ENCODE measurements at regions not wholly inside any gene's neighbourhood (a gene's known extent, or its start where the extent isn't known, plus 50 kb on each side); places are given as distances from the start of the nearest gene placed in this dataset.

DNA sequence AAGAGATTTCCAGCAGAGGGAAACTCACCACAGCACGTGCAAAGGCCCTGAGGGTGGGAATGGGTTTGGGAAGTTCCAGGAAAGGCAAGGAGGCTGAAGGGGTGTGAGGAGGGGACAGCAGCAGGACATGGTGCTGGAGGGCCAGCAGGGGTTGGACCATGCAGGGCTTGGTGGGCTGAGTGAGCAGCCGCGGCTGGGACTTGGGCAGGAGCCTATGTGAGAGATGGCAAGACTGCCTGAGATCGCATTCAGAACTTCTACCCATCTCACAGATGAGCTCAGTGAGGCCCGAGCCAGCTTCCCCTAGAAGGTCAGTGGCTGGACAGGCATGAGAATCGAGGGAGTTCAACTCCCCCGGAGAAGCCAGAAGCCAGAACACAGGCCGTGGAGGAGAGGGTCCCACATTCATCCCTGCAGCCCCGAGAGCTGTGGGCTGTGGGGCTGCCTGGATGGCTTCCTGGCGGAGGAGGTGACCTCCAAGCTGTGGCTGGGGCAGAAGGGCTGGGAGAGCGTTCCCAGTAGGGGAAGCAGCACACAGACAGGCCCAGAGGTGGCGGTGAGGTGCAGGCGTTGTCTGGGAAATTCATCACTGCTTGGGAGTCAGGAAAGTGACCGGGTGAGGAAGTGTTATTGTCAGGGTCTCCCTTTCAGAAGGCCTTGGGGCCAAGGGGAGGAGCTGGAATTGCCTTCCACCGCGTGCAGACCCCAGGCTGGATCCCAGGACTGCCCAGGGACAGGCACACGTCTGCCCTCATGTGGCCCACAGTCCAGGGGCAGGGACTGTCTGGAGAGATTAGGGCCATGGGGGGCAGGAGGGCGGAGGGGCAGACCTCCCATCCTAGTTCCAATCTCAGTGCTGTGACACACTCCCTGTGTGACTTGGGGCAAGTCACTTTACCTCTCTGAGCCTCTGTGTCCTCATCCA is 103.8 kb downstream of the CEBPB start (continued):
- TF ChIP-seq, protein P1, sequence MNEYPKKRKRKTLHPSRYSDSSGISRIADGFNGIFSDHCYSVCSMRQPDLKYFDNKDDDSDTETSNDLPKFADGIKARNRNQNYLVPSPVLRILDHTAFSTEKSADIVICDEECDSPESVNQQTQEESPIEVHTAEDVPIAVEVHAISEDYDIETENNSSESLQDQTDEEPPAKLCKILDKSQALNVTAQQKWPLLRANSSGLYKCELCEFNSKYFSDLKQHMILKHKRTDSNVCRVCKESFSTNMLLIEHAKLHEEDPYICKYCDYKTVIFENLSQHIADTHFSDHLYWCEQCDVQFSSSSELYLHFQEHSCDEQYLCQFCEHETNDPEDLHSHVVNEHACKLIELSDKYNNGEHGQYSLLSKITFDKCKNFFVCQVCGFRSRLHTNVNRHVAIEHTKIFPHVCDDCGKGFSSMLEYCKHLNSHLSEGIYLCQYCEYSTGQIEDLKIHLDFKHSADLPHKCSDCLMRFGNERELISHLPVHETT (CRISPR knock-in tag; conservative IDR thresholded peaks at IDR 0.05 in 1 of 2, IDR thresholded peaks at IDR 0.05 in 1 of 2): no peak
- no peak for TF ChIP-seq GABPB2 (CRISPR knock-in tag; conservative IDR thresholded peaks at IDR 0.05)
- TF ChIP-seq KDM2B (CRISPR knock-in tag; IDR thresholded peaks at IDR 0.05): no peak
- TF ChIP-seq, protein P2, sequence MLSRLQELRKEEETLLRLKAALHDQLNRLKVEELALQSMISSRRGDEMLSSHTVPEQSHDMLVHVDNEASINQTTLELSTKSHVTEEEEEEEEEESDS (CRISPR knock-in tag; IDR thresholded peaks at IDR 0.05): no peak
- 0 out of 2 replicates have a peak, but pooled peaks have one; percentile 21 for TF ChIP-seq XRCC5 (IDR thresholded peaks at IDR 0.05; ENCODE audit: low read depth, low read length)
- TF ChIP-seq, protein P3, sequence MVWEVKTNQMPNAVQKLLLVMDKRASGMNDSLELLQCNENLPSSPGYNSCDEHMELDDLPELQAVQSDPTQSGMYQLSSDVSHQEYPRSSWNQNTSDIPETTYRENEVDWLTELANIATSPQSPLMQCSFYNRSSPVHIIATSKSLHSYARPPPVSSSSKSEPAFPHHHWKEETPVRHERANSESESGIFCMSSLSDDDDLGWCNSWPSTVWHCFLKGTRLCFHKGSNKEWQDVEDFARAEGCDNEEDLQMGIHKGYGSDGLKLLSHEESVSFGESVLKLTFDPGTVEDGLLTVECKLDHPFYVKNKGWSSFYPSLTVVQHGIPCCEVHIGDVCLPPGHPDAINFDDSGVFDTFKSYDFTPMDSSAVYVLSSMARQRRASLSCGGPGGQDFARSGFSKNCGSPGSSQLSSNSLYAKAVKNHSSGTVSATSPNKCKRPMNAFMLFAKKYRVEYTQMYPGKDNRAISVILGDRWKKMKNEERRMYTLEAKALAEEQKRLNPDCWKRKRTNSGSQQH (CRISPR knock-in tag; IDR thresholded peaks at IDR 0.05): no peak
- TF ChIP-seq ESRRA (IDR thresholded peaks at IDR 0.05; ENCODE audit: borderline replicate concordance, low read depth): peak; percentile 83
- TF ChIP-seq, protein P4, sequence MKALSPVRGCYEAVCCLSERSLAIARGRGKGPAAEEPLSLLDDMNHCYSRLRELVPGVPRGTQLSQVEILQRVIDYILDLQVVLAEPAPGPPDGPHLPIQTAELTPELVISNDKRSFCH (CRISPR knock-in tag; IDR thresholded peaks at IDR 0.05): no peak
- TF ChIP-seq, protein P4 (tag; IDR thresholded peaks at IDR 0.05): no peak
- 0 out of 2 replicates have a peak, but pooled peaks have one; percentile 2 for TF ChIP-seq CBFA2T3 (IDR thresholded peaks at IDR 0.05)
- TF ChIP-seq TAF7 (tag; IDR thresholded peaks at IDR 0.05): no peak
- TF ChIP-seq STAT6 (CRISPR knock-in tag; IDR thresholded peaks at IDR 0.05): no peak
- no peak for TF ChIP-seq EGR1 (conservative IDR thresholded peaks at IDR 0.05)
- TF ChIP-seq IFI16 (CRISPR knock-in tag; IDR thresholded peaks at IDR 0.05): no peak
- TF ChIP-seq ZNF584 (CRISPR knock-in tag; IDR thresholded peaks at IDR 0.05; ENCODE audit: low read depth): no peak
- TF ChIP-seq ATF1 (CRISPR knock-in tag; IDR thresholded peaks at IDR 0.05): no peak
- TF ChIP-seq ATF1 (tag; IDR thresholded peaks at IDR 0.05): no peak
- TF ChIP-seq HDGF (IDR thresholded peaks at IDR 0.05): 0 out of 2 replicates have a peak, but pooled peaks have one; percentile 32
- TF ChIP-seq SMC3 (conservative IDR thresholded peaks at IDR 0.05; ENCODE audit: insufficient read depth, low read depth, low read length): 0 out of 2 replicates have a peak, but pooled peaks have one; percentile 12
- TF ChIP-seq HDAC2 (IDR thresholded peaks at IDR 0.05): peak; percentile 79; the same call in 1 of the 2 replicates
- TF ChIP-seq ZFP36 (IDR thresholded peaks at IDR 0.05; ENCODE audit: low read depth, low read length, partially characterized antibody): peak; percentile 87
- no peak for TF ChIP-seq OTX1 (CRISPR knock-in tag; IDR thresholded peaks at IDR 0.05)
- TF ChIP-seq BRD9 (IDR thresholded peaks at IDR 0.05; ENCODE audit: low read depth, partially characterized antibody): peak; percentile 92
- no peak for TF ChIP-seq FOXA1 (IDR thresholded peaks at IDR 0.05; ENCODE audit: borderline replicate concordance)

All from K562 (cell line).